GM12878 (cell line): ENCODE measurements at regions not wholly inside any gene's neighbourhood (a gene's known extent, or its start where the extent isn't known, plus 50 kb on each side); places are given as distances from the start of the nearest gene placed in this dataset.

Experiments
- ATAC-seq: fragments of 200-7000 bp; cut with Tn5 transposase; 3 replicates; pipeline ENCODE4 v1.9.1; 2020; ENCODE audit warnings: mild to moderate bottlenecking, moderate library complexity
- BruUV-seq: library from RNA; stranded (reverse); fragments of 400-500 nt; replicated peaks from 2 replicates; lab custom pipeline; 2021; lab: Mats Ljungman, UMichigan
- CTCF ChIA-PET: fragments of 300-600 bp; sonication (Branson Sonifier 250); formaldehyde crosslinking; extraction: SDS; loops from one replicate; lab custom pipeline; 2021; ENCODE audit warnings: inconsistent platforms; lab: Yijun Ruan, JAX
- POLR2A ChIA-PET: fragments of 350-600 bp; formaldehyde crosslinking; extraction: SDS; loops from one replicate; lab custom pipeline; 2021; ENCODE audit warnings: inconsistent platforms; lab: Charles Lee
- RAD21 ChIA-PET: fragments of 300-600 bp; sonication (Branson Sonifier 250); formaldehyde crosslinking; loops from one replicate; lab custom pipeline; 2023; ENCODE audit warnings: antibody characterized with exemption; ENCODE audit not compliant: unreplicated experiment; lab: Charles Lee
- SMC1A ChIA-PET: fragments of 300-600 bp; sonication (Branson Sonifier 250); formaldehyde crosslinking; loops from one replicate; lab custom pipeline; 2023; ENCODE audit not compliant: unreplicated experiment, uncharacterized antibody; lab: Charles Lee
- DNase-seq: peaks from one replicate; pipeline ENCODE4 v3.0.0-alpha.2; 2011; ENCODE audit warnings: low read depth, low spot score
- FAIRE-seq: peaks from 3 replicates; lab custom pipeline; 2011; peaks lifted over from hg19 to GRCh38; lab: Jason Lieb, UNC
- H2AFZ ChIP-seq: 2 replicates; pipeline ENCODE4 v1.6.0; 2011; ENCODE audit warnings: low read depth, low read length, control low read depth; ENCODE audit not compliant: control insufficient read depth
- H3K27ac ChIP-seq: 2 replicates; pipeline ENCODE4 v1.5.1; 2011; ENCODE audit warnings: control low read depth; ENCODE audit not compliant: control insufficient read depth, insufficient read depth
- H3K27me3 ChIP-seq, 2 experiments: replicated peaks in 1 of 2; 2 replicates each; pipeline versions ENCODE4 v1.6.0 to v1.6.1; 2011; ENCODE audit warnings: low read length in 1 of 2; ENCODE audit not compliant: control insufficient read depth in 2 of 2, insufficient read depth in 2 of 2
- H3K36me3 ChIP-seq, 2 experiments: 2 replicates each; pipeline ENCODE4 v1.5.1; 2011; ENCODE audit warnings: low read length in 1 of 2; ENCODE audit not compliant: control insufficient read depth in 2 of 2, insufficient read depth in 2 of 2
- H3K4me1 ChIP-seq: 2 replicates; pipeline ENCODE4 v1.6.1; 2011; ENCODE audit warnings: mild to moderate bottlenecking, low read length, moderate library complexity, mixed read lengths; ENCODE audit not compliant: control insufficient read depth, insufficient read depth
- H3K4me2 ChIP-seq: 2 replicates; pipeline ENCODE4 v1.6.0; 2011; ENCODE audit warnings: control low read depth; ENCODE audit not compliant: control insufficient read depth, insufficient read depth
- H3K4me3 ChIP-seq: fragments of 200-600 bp; sonication (generic); 2 replicates; pipeline ENCODE4 v1.5.1; 2016
- H3K79me2 ChIP-seq: 2 replicates; pipeline ENCODE4 v1.6.0; 2011; ENCODE audit warnings: low read length; ENCODE audit not compliant: control insufficient read depth, insufficient read depth
- H3K9ac ChIP-seq: 2 replicates; pipeline ENCODE4 v1.8.0; 2011; ENCODE audit warnings: low read length, control low read depth, mixed read lengths; ENCODE audit not compliant: control insufficient read depth, insufficient read depth
- H3K9me3 ChIP-seq: replicated peaks from 3 replicates; pipeline ENCODE4 v1.5.1; 2011; ENCODE audit warnings: mild to moderate bottlenecking, low read length; ENCODE audit not compliant: control insufficient read depth, insufficient read depth
- H4K20me1 ChIP-seq: 2 replicates; pipeline ENCODE4 v1.6.0; 2011; ENCODE audit not compliant: control insufficient read depth, insufficient read depth
- ATF3 ChIP-seq: IDR thresholded peaks from 2 replicates; pipeline ENCODE4 v1.6.1; 2011; ENCODE audit warnings: low read depth, mild to moderate bottlenecking, low read length, moderate library complexity, borderline replicate concordance; ENCODE audit errors: extremely low read depth
- BCLAF1 ChIP-seq: fragments of 450-650 bp; IDR thresholded peaks from 2 replicates; pipeline ENCODE4 v1.6.1; 2017; ENCODE audit warnings: antibody characterized with exemption, mild to moderate bottlenecking, moderate library complexity
- CHD4 ChIP-seq: fragments of 200-600 bp; sonication (generic); IDR thresholded peaks from 2 replicates; pipeline ENCODE4 v1.6.1; 2016; ENCODE audit warnings: mild to moderate bottlenecking
- ETV6 ChIP-seq, 2 experiments: fragments of 450-650 bp in 1 of 2; IDR thresholded peaks in 1 of 2; conservative IDR thresholded peaks in 1 of 2; 2 replicates each; pipeline ENCODE4 v1.6.1; 2014; ENCODE audit warnings: antibody characterized with exemption in 1 of 2, borderline replicate concordance in 1 of 2, low read depth in 1 of 2, mild to moderate bottlenecking in 1 of 2, moderate library complexity in 1 of 2
- MYC ChIP-seq: IDR thresholded peaks from 2 replicates; pipeline ENCODE4 v1.6.1; 2011; ENCODE audit warnings: mild to moderate bottlenecking, low read length, moderate library complexity, inconsistent platforms; ENCODE audit not compliant: insufficient read depth, insufficient replicate concordance, insufficient read length, severe bottlenecking
- SIN3A ChIP-seq: IDR thresholded peaks from 2 replicates; pipeline ENCODE4 v1.6.1; 2012; ENCODE audit warnings: low read depth, low read length, improper control_type of control experiment
- ZNF592 ChIP-seq: fragments of 450-650 bp; IDR thresholded peaks from 2 replicates; pipeline ENCODE4 v1.6.1; 2017; ENCODE audit warnings: mild to moderate bottlenecking, moderate library complexity
- WGBS: methylation state at CpG from one replicate; pipeline ENCODE4 v1.1.6; 2016; ENCODE audit warnings: low lambda C conversion rate; ENCODE audit not compliant: insufficient replicate concordance, insufficient coverage; ENCODE audit errors: missing lambda C conversion rate; 5-methylcytosine and 5-hydroxymethylcytosine counted together
- in situ Hi-C: fragments of 300-500 bp; cut with MboI; formaldehyde crosslinking; loops from 9 replicates; pipeline ENCODE4 v1.14.3; 2018; ENCODE audit warnings: mixed read lengths
- intact Hi-C: fragments of 100-400 bp; cut with micrococcal nuclease; formaldehyde crosslinking; loops from one replicate; pipeline ENCODE4 v1.14.2; 2022; ENCODE audit not compliant: unreplicated experiment

- Histone ChIP-seq H4K20me1 (no peaks in the 10 kb centered on the region), H3K4me1 (no peaks in the 10 kb centered on the region), H3K9me3 (no peaks in the 10 kb centered on the region), H3K79me2 (no peaks in the 10 kb centered on the region), H3K4me3 (no peak overlapping the region), H2AFZ (no peak overlapping the region), H3K36me3 (no peaks in the 10 kb centered on the region), H3K4me2 (no peak overlapping the region), H3K27ac (no peak overlapping the region), H3K9ac (no peak overlapping the region), H3K27me3 (no peaks in the 10 kb centered on the region)
- ATAC-seq = no peak
- WGBS = 6% methylated on average over 1 of the region's 1 CpG
- FAIRE-seq = no peak
- TF ChIP-seq ATF3 (no peak), SIN3A (no peak)
- no TSS peak for BruUV-seq
- ChIA-PET SMC1A (interaction anchor here (1.0 to 1.4 kb wide), 3 partner anchors 9 to 107 kb away, joined by 3 to 8 read pairs (median 4); no protein-coding TSS in a partner anchor), POLR2A (no interaction called here), CTCF (no interaction called here), RAD21 (interaction anchor here (1.9 to 2.1 kb wide), 2 partner anchors 23 to 48 kb away, joined by 4 to 8 read pairs; no protein-coding TSS in a partner anchor)
- intact Hi-C loops (no loop called here), in situ Hi-C loops (no loop called here)
- no peak for DNase-seq
These were observed 111.5 kb upstream of the CDH12 start for GRCh38 chr5:22964632-22965031.

GRCh38 chr5:22958462-22959262 lies 105.5 kb upstream of the CDH12 start:
- no peak overlapping the region for H3K4me3 ChIP-seq
- intact Hi-C loops = no loop called here
- H3K79me2 ChIP-seq = no peaks in the 10 kb centered on the region
- 15% methylated on average over 3 of the region's 3 CpGs for WGBS
- H2AFZ ChIP-seq = no peak overlapping the region
- no peaks in the 10 kb centered on the region for H3K36me3 ChIP-seq
- in situ Hi-C loops = no loop called here
- H3K9ac ChIP-seq = no peak overlapping the region
- H3K27ac ChIP-seq = no peak overlapping the region
- no peaks in the 10 kb centered on the region for H3K4me1 ChIP-seq
- CTCF ChIA-PET = no interaction called here
- no peak overlapping the region for H3K4me2 ChIP-seq
- DNase-seq (no peak), ATAC-seq (no peak), FAIRE-seq (no peak)
- no TSS peak for BruUV-seq
- H3K27me3 ChIP-seq = no peaks in the 10 kb centered on the region
- RAD21 ChIA-PET = no interaction called here
- POLR2A ChIA-PET = no interaction called here
- SMC1A ChIA-PET = interaction anchor here (1.0 kb wide), 1 partner anchor 30 kb away, joined by 3 read pairs; no protein-coding TSS in a partner anchor
- no peaks in the 10 kb centered on the region for H4K20me1 ChIP-seq
- H3K9me3 ChIP-seq = no peaks in the 10 kb centered on the region
- no peak for TF ChIP-seq ETV6 (conservative IDR thresholded peaks at IDR 0.05 in 1 of 2, IDR thresholded peaks at IDR 0.05 in 1 of 2; ENCODE audit: borderline replicate concordance in 1 of 2, low read depth in 1 of 2)
- TF ChIP-seq ZNF592 = no peak
- no peak for TF ChIP-seq MYC
- TF ChIP-seq CHD4 = no peak
- TF ChIP-seq BCLAF1 = no peak
